Mesenchymal stem cell (in vitro differentiated cells and primary cell): ENCODE measurements at regions not wholly inside any gene's neighbourhood (a gene's known extent, or its start where the extent isn't known, plus 50 kb on each side); places are given as distances from the start of the nearest gene placed in this dataset.
"Not testable (repeated sequence)": the region's sequence is repeated elsewhere in the genome, so short reads cannot be mapped to it uniquely, and the experiment has no call there.

Experiments
- DNase-seq: peaks from one replicate; pipeline ENCODE4 v3.0.0-alpha.2; 2013
- H2AFZ ChIP-seq: one replicate; pipeline ENCODE4 v1.6.1; 2013; ENCODE audit warnings: low read depth, mild to moderate bottlenecking, control low read depth, inconsistent platforms, low read length, moderate library complexity
- H2AK5ac ChIP-seq: 2 replicates; pipeline ENCODE4 v1.6.1; 2013; ENCODE audit warnings: low read length, moderate library complexity, mild to moderate bottlenecking, inconsistent platforms; ENCODE audit not compliant: severe bottlenecking
- H2BK120ac ChIP-seq: one replicate; pipeline ENCODE4 v1.6.1; 2013; ENCODE audit warnings: low read depth, mild to moderate bottlenecking, inconsistent platforms, low read length, moderate library complexity
- H2BK12ac ChIP-seq, 2 experiments: one replicate each; pipeline ENCODE4 v1.6.1; 2013; ENCODE audit warnings: inconsistent platforms in 2 of 2, low read length in 2 of 2, mild to moderate bottlenecking in 2 of 2, moderate library complexity in 2 of 2, control low read depth in 1 of 2
- H2BK15ac ChIP-seq: one replicate; pipeline ENCODE4 v1.6.1; 2013; ENCODE audit warnings: mild to moderate bottlenecking, low read depth, inconsistent platforms; ENCODE audit not compliant: poor library complexity, severe bottlenecking
- H2BK5ac ChIP-seq: 2 replicates; pipeline ENCODE4 v1.6.1; 2013; ENCODE audit warnings: low read depth, mild to moderate bottlenecking, low read length, control low read depth, inconsistent platforms; ENCODE audit not compliant: poor library complexity, severe bottlenecking
- H3K14ac ChIP-seq, 2 experiments: one replicate each; pipeline ENCODE4 v1.6.1; 2013; ENCODE audit warnings: inconsistent platforms in 2 of 2, low read length in 2 of 2, control low read depth in 1 of 2, mild to moderate bottlenecking in 1 of 2, moderate library complexity in 1 of 2
- H3K18ac ChIP-seq, 2 experiments: one replicate each; pipeline ENCODE4 v1.6.1; 2013; ENCODE audit warnings: inconsistent platforms in 2 of 2, low read length in 2 of 2, control low read depth in 1 of 2, low read depth in 1 of 2, mild to moderate bottlenecking in 1 of 2
- H3K23ac ChIP-seq, 2 experiments: one replicate each; pipeline ENCODE4 v1.6.1; 2013; ENCODE audit warnings: inconsistent platforms in 2 of 2, low read length in 2 of 2, mild to moderate bottlenecking in 2 of 2, moderate library complexity in 2 of 2, control low read depth in 1 of 2
- H3K27ac ChIP-seq: 2 replicates; pipeline ENCODE4 v1.5.1; 2013; ENCODE audit warnings: mild to moderate bottlenecking, moderate library complexity, low read length, control low read depth, inconsistent platforms; ENCODE audit not compliant: poor library complexity, severe bottlenecking
- H3K27me3 ChIP-seq, 2 experiments: 2 replicates each; pipeline versions ENCODE4 v1.6.1 to v1.7.0; 2013; ENCODE audit warnings: low read length in 2 of 2, mild to moderate bottlenecking in 2 of 2, moderate library complexity in 2 of 2, control low read depth in 1 of 2, inconsistent platforms in 1 of 2; ENCODE audit not compliant: control insufficient read depth in 1 of 2, insufficient read depth in 1 of 2
- H3K36me3 ChIP-seq, 2 experiments: 2 replicates each; pipeline versions ENCODE4 v1.6.1 to v1.7.0; 2013; ENCODE audit warnings: low read length in 2 of 2, control low read depth in 1 of 2, inconsistent platforms in 1 of 2, low read depth in 1 of 2, mild to moderate bottlenecking in 1 of 2; ENCODE audit not compliant: insufficient read depth in 2 of 2, control insufficient read depth in 1 of 2
- H3K4ac ChIP-seq, 2 experiments: one replicate each; pipeline ENCODE4 v1.6.1; 2013; ENCODE audit warnings: inconsistent platforms in 2 of 2, low read length in 2 of 2, mild to moderate bottlenecking in 2 of 2, moderate library complexity in 2 of 2, control low read depth in 1 of 2, low read depth in 1 of 2
- H3K4me1 ChIP-seq: 2 replicates; pipeline ENCODE4 v1.6.1; 2013; ENCODE audit warnings: low read depth, low read length, control low read depth; ENCODE audit not compliant: control insufficient read depth, insufficient read depth
- H3K4me2 ChIP-seq: 2 replicates; pipeline ENCODE4 v1.6.1; 2013; ENCODE audit warnings: low read length, mild to moderate bottlenecking, inconsistent platforms; ENCODE audit not compliant: poor library complexity, severe bottlenecking
- H3K4me3 ChIP-seq, 2 experiments: 2 replicates each; pipeline versions ENCODE4 v1.5.1 to v1.7.0; 2013; ENCODE audit warnings: low read length in 2 of 2, mild to moderate bottlenecking in 2 of 2, control low read depth in 1 of 2, low read depth in 1 of 2; ENCODE audit not compliant: insufficient read depth in 1 of 2
- H3K79me1 ChIP-seq: replicated peaks from 2 replicates; pipeline ENCODE4 v1.6.1; 2013; ENCODE audit warnings: mild to moderate bottlenecking, control low read depth, low read length, inconsistent platforms; ENCODE audit not compliant: poor library complexity, severe bottlenecking
- H3K9ac ChIP-seq: 2 replicates; pipeline ENCODE4 v1.7.0; 2013; ENCODE audit warnings: mild to moderate bottlenecking, low read length, moderate library complexity
- H3K9me3 ChIP-seq: 2 replicates; pipeline ENCODE4 v1.7.0; 2013; ENCODE audit warnings: mild to moderate bottlenecking, low read length; ENCODE audit not compliant: control insufficient read depth
- H4K8ac ChIP-seq: one replicate; pipeline ENCODE4 v1.6.1; 2013; ENCODE audit warnings: inconsistent platforms, mild to moderate bottlenecking, low read length, moderate library complexity
- H4K91ac ChIP-seq: one replicate; pipeline ENCODE4 v1.6.1; 2013; ENCODE audit warnings: mild to moderate bottlenecking, low read length, inconsistent platforms
- WGBS: methylation state at CpG from one replicate; pipeline ENCODE4 v1.1.7; 2013; ENCODE audit warnings: mixed read lengths; 5-methylcytosine and 5-hydroxymethylcytosine counted together

GRCh38 chr10:18829259-18829658 is 170.0 kb downstream of the ARL5B start:
- Histone ChIP-seq H2BK5ac (no peak overlapping the region), H3K4me2 (no peak overlapping the region), H3K4me1 (no peaks in the 10 kb centered on the region), H3K4me3 (no peak overlapping the region), H3K27ac (no peak overlapping the region), H2AK5ac (no peak overlapping the region), H2BK15ac (no peak overlapping the region), H2BK120ac (no peak overlapping the region), H2AFZ (no peak overlapping the region), H3K36me3 (no peaks in the 10 kb centered on the region), H3K9ac (no peak overlapping the region), H4K91ac (no peak overlapping the region), H3K79me1 (no peaks in the 10 kb centered on the region), H3K23ac (no peak overlapping the region), H4K8ac (no peak overlapping the region), H3K18ac (no peak overlapping the region), H2BK12ac (no peak overlapping the region), H3K27me3 (no peaks in the 10 kb centered on the region), H3K4ac (no peak overlapping the region), H3K14ac (no peak overlapping the region), H3K9me3 (peaks cover 5% of the 10 kb centered on the region)
- DNase-seq, result no peak
- WGBS, result 64% methylated on average over 1 of the region's 2 CpGs

GRCh38 chr10:18830277-18830676 is 171.0 kb downstream of the ARL5B start:
- no peak for DNase-seq
- no peaks in the 10 kb centered on the region for H3K36me3 ChIP-seq
- no peaks in the 10 kb centered on the region for H3K27me3 ChIP-seq

GRCh38 chr10:18856623-18857022 is 192.0 kb upstream of the MALRD1 start:
- WGBS, result 83% methylated on average over 7 of the region's 7 CpGs
- H3K9me3 ChIP-seq, H3K18ac ChIP-seq, H3K4me3 ChIP-seq, H3K9ac ChIP-seq, H3K27ac ChIP-seq, H2BK15ac ChIP-seq, H2AK5ac ChIP-seq, DNase-seq, H3K4me2 ChIP-seq, H4K8ac ChIP-seq, H2BK120ac ChIP-seq, H2BK12ac ChIP-seq, H3K14ac ChIP-seq, H2BK5ac ChIP-seq, H3K79me1 ChIP-seq, H3K4ac ChIP-seq, H3K4me1 ChIP-seq, H3K27me3 ChIP-seq, H3K23ac ChIP-seq, H3K36me3 ChIP-seq, H2AFZ ChIP-seq, H4K91ac ChIP-seq: not testable (repeated sequence)

More at GRCh38 chr10:18830277-18830676, 171.0 kb downstream of the ARL5B start:
- no peak overlapping the region for H3K14ac ChIP-seq
- H3K4me2 ChIP-seq, result no peak overlapping the region
- no peak overlapping the region for H3K4me3 ChIP-seq
- no peak overlapping the region for H2BK12ac ChIP-seq
- peaks cover 5% of the 10 kb centered on the region for H3K9me3 ChIP-seq
- no peak overlapping the region for H3K9ac ChIP-seq
- H4K8ac ChIP-seq, result no peak overlapping the region
- H3K4me1 ChIP-seq, result no peaks in the 10 kb centered on the region
- no peak overlapping the region for H3K4ac ChIP-seq
- no peak overlapping the region for H3K27ac ChIP-seq
- no peak overlapping the region for H2AK5ac ChIP-seq
- H2BK15ac ChIP-seq, result no peak overlapping the region
- H2AFZ ChIP-seq, result no peak overlapping the region
- H2BK5ac ChIP-seq, result no peak overlapping the region
- H3K23ac ChIP-seq, result no peak overlapping the region
- no peak overlapping the region for H3K18ac ChIP-seq
- no peak overlapping the region for H2BK120ac ChIP-seq
- WGBS, result 29% methylated on average over 2 of the region's 2 CpGs
- H4K91ac ChIP-seq, result no peak overlapping the region
- no peaks in the 10 kb centered on the region for H3K79me1 ChIP-seq

- H4K8ac ChIP-seq, result no peak overlapping the region
- H3K14ac ChIP-seq, result no peak overlapping the region
- no peak overlapping the region for H2BK120ac ChIP-seq
- H3K79me1 ChIP-seq, result no peaks in the 10 kb centered on the region
- no peak overlapping the region for H3K23ac ChIP-seq
- WGBS, result 74% methylated on average over 1 of the region's 1 CpG
- no peaks in the 10 kb centered on the region for H3K4me1 ChIP-seq
- H3K27ac ChIP-seq, result no peak overlapping the region
- H3K4me3 ChIP-seq, result no peak overlapping the region
- H2AFZ ChIP-seq, result no peak overlapping the region
- no peak overlapping the region for H3K9ac ChIP-seq
- no peaks in the 10 kb centered on the region for H3K36me3 ChIP-seq
- H4K91ac ChIP-seq, result no peak overlapping the region
- H2AK5ac ChIP-seq, result no peak overlapping the region
- H3K9me3 ChIP-seq, result peaks cover 6% of the 10 kb centered on the region
- H3K4me2 ChIP-seq, result no peak overlapping the region
- DNase-seq, result no peak
- no peak overlapping the region for H2BK5ac ChIP-seq
- no peak overlapping the region for H3K18ac ChIP-seq
- no peak overlapping the region for H3K4ac ChIP-seq
- no peak overlapping the region for H2BK15ac ChIP-seq
- H2BK12ac ChIP-seq, result no peak overlapping the region
- no peaks in the 10 kb centered on the region for H3K27me3 ChIP-seq
These were observed 188.9 kb upstream of the MALRD1 start for GRCh38 chr10:18859659-18860058.
